DOHH2 (cell line): ENCODE measurements at regions not wholly inside any gene's neighbourhood (a gene's known extent, or its start where the extent isn't known, plus 50 kb on each side); places are given as distances from the start of the nearest gene placed in this dataset.

Experiments used
- EZH2phosphoT487 ChIP-seq: fragments of 200-600 bp; sonication (generic); IDR thresholded peaks from 2 replicates; pipeline ENCODE4 v1.6.1; 2017; ENCODE audit warnings: borderline replicate concordance, mild to moderate bottlenecking, antibody characterized with exemption, low read length, moderate library complexity, mixed read lengths
- TF ChIP-seq, protein P1 (sequence below): fragments of 200-600 bp; sonication (generic); IDR thresholded peaks from one replicate; pipeline ENCODE4 v1.5.1; 2014; ENCODE audit warnings: antibody characterized with exemption, mild to moderate bottlenecking, low read depth, low read length; ENCODE audit not compliant: poor library complexity, severe bottlenecking

- TF ChIP-seq, protein P1, sequence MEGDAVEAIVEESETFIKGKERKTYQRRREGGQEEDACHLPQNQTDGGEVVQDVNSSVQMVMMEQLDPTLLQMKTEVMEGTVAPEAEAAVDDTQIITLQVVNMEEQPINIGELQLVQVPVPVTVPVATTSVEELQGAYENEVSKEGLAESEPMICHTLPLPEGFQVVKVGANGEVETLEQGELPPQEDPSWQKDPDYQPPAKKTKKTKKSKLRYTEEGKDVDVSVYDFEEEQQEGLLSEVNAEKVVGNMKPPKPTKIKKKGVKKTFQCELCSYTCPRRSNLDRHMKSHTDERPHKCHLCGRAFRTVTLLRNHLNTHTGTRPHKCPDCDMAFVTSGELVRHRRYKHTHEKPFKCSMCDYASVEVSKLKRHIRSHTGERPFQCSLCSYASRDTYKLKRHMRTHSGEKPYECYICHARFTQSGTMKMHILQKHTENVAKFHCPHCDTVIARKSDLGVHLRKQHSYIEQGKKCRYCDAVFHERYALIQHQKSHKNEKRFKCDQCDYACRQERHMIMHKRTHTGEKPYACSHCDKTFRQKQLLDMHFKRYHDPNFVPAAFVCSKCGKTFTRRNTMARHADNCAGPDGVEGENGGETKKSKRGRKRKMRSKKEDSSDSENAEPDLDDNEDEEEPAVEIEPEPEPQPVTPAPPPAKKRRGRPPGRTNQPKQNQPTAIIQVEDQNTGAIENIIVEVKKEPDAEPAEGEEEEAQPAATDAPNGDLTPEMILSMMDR, result no peak
- TF ChIP-seq EZH2phosphoT487, result no peak
These were observed 83.7 kb upstream of the SPRY4 start for GRCh38 chr5:142408536-142408935.
